GM18499 (cell line): ENCODE measurements at regions not wholly inside any gene's neighbourhood (a gene's known extent, or its start where the extent isn't known, plus 50 kb on each side); places are given as distances from the start of the nearest gene placed in this dataset.
"Not testable (repeated sequence)": the region's sequence is repeated elsewhere in the genome, so short reads cannot be mapped to it uniquely, and the experiment has no call there.

Source experiments
- ATAC-seq: cut with Tn5 transposase; IDR thresholded peaks from one replicate; pipeline ENCODE4 v1.9.1; 2021; ENCODE audit warnings: moderate number of reproducible peaks; ENCODE audit not compliant: insufficient read depth, unreplicated experiment

- not testable (repeated sequence) for ATAC-seq
Observed at GRCh38 chr4:26017961-26018700, 104.1 kb downstream of the SMIM20 start.

GRCh38 chr4:26020083-26020668, 106.2 kb downstream of the SMIM20 start:
- ATAC-seq: no peak

GRCh38 chr4:26020881-26021280, 106.9 kb downstream of the SMIM20 start:
- ATAC-seq: no peak

- no peak for ATAC-seq
Observed at GRCh38 chr4:26021417-26022345, 107.7 kb downstream of the SMIM20 start.

GRCh38 chr4:26022346-26023202, 108.6 kb downstream of the SMIM20 start:
- no peak for ATAC-seq

- ATAC-seq: no peak
Observed at GRCh38 chr4:26023203-26023972, 109.4 kb downstream of the SMIM20 start.

- no peak for ATAC-seq
Observed at GRCh38 chr4:26024079-26024478, 110.1 kb downstream of the SMIM20 start.

- no peak for ATAC-seq
Observed at GRCh38 chr4:26028133-26028792, 114.2 kb downstream of the SMIM20 start.

GRCh38 chr4:26028793-26029567, 115.0 kb downstream of the SMIM20 start:
- no peak for ATAC-seq

- no peak for ATAC-seq
Observed at GRCh38 chr4:26029568-26030131, 115.6 kb downstream of the SMIM20 start.

- ATAC-seq: no peak
Observed at GRCh38 chr4:26030260-26030667, 116.2 kb downstream of the SMIM20 start.

GRCh38 chr4:26030780-26031179, 116.8 kb downstream of the SMIM20 start:
- no peak for ATAC-seq

GRCh38 chr4:26031704-26032103, 117.7 kb downstream of the SMIM20 start:
- no peak for ATAC-seq

GRCh38 chr4:26032142-26032541, 118.1 kb downstream of the SMIM20 start:
- no peak for ATAC-seq

GRCh38 chr4:26032630-26033317, 118.8 kb downstream of the SMIM20 start:
- ATAC-seq: no peak

GRCh38 chr4:26033389-26033788, 119.4 kb downstream of the SMIM20 start:
- no peak for ATAC-seq

GRCh38 chr4:26034849-26035248, 120.8 kb downstream of the SMIM20 start:
- no peak for ATAC-seq
